SK-N-SH (cell line): ENCODE measurements at regions not wholly inside any gene's neighbourhood (a gene's known extent, or its start where the extent isn't known, plus 50 kb on each side); places are given as distances from the start of the nearest gene placed in this dataset.

Experiments used
- CTCF ChIA-PET: fragments of 300-600, 350-600 bp; formaldehyde crosslinking; extraction: SDS; loops from one replicate; lab custom pipeline; 2021; lab: Yijun Ruan, JAX
- POLR2A ChIA-PET: fragments of 350-600 bp; sonication (Branson Sonifier 250); formaldehyde crosslinking; extraction: SDS; loops from one replicate; lab custom pipeline; 2020; ENCODE audit warnings: antibody characterized with exemption, inconsistent platforms; lab: Yijun Ruan, JAX
- DNase-seq: peaks from one replicate; pipeline ENCODE4 v3.0.0; 2012
- H2AFZ ChIP-seq: fragments of 200-600 bp; sonication (generic); 2 replicates; pipeline ENCODE4 v1.8.1; 2016; ENCODE audit warnings: antibody characterized with exemption, mild to moderate bottlenecking, low read depth
- H3F3A ChIP-seq: fragments of 200-600 bp; sonication (generic); replicated peaks from 2 replicates; pipeline ENCODE3; 2016; ENCODE audit warnings: antibody characterized with exemption, mild to moderate bottlenecking; ENCODE audit not compliant: insufficient read depth
- H3K27ac ChIP-seq, 2 experiments: fragments of 200-500 bp in 1 of 2; fragments of 200-600 bp in 1 of 2; sonication (Bioruptor generic) in 1 of 2; sonication (generic), shearing (Covaris generic) in 1 of 2; 2 replicates each; pipeline versions ENCODE4 v1.5.1 to v1.6.1; 2014 to 2016; ENCODE audit warnings: low read depth in 2 of 2, inconsistent platforms in 1 of 2, low read length in 1 of 2, mild to moderate bottlenecking in 1 of 2, mixed read lengths in 1 of 2
- H3K27me3 ChIP-seq: fragments of 200-600 bp; sonication (generic), shearing (Covaris generic); 2 replicates; pipeline ENCODE4 v1.6.1; 2016; ENCODE audit warnings: mixed run types; ENCODE audit not compliant: insufficient read depth
- H3K36me3 ChIP-seq, 2 experiments: fragments of 200-500 bp in 1 of 2; fragments of 200-600 bp in 1 of 2; sonication (Bioruptor generic) in 1 of 2; sonication (generic) in 1 of 2; replicated peaks in 1 of 2; 2 replicates each; pipeline versions ENCODE3 to v1.5.1; 2014 to 2016; ENCODE audit warnings: low read length in 1 of 2, mild to moderate bottlenecking in 1 of 2; ENCODE audit not compliant: insufficient read depth in 2 of 2, control insufficient read depth in 1 of 2
- H3K4me1 ChIP-seq, 2 experiments: fragments of 200-500 bp in 1 of 2; fragments of 200-600 bp in 1 of 2; sonication (Bioruptor generic) in 1 of 2; sonication (generic), shearing (Covaris generic) in 1 of 2; 2 replicates each; pipeline versions ENCODE4 v1.5.1 to v1.6.1; 2014 to 2016; ENCODE audit warnings: low read depth in 1 of 2, low read length in 1 of 2, mixed run types in 1 of 2; ENCODE audit not compliant: insufficient read depth in 2 of 2, control insufficient read depth in 1 of 2
- H3K4me2 ChIP-seq: fragments of 200-600 bp; sonication (generic), shearing (Covaris generic); 2 replicates; pipeline ENCODE4 v1.6.1; 2017; ENCODE audit warnings: mixed run types
- H3K4me3 ChIP-seq, 2 experiments: fragments of 200-500 bp in 1 of 2; fragments of 200-600 bp in 1 of 2; sonication (Bioruptor generic) in 1 of 2; sonication (generic), shearing (Covaris generic) in 1 of 2; 2 replicates each; pipeline versions ENCODE4 v1.5.1 to v1.8.1; 2014 to 2016; ENCODE audit warnings: low read depth in 2 of 2, inconsistent platforms in 1 of 2, low read length in 1 of 2, mild to moderate bottlenecking in 1 of 2, mixed read lengths in 1 of 2, moderate library complexity in 1 of 2
- H3K79me2 ChIP-seq: fragments of 200-600 bp; sonication (generic); 2 replicates; pipeline ENCODE4 v1.8.1; 2017; ENCODE audit warnings: mild to moderate bottlenecking; ENCODE audit not compliant: insufficient read depth
- H3K9ac ChIP-seq: fragments of 200-600 bp; sonication (generic); 2 replicates; pipeline ENCODE4 v1.6.1; 2017; ENCODE audit warnings: mixed run types
- H3K9me2 ChIP-seq: fragments of 200-600 bp; sonication (generic); 2 replicates; pipeline ENCODE4 v1.6.1; 2017; ENCODE audit warnings: mixed run types
- H3K9me3 ChIP-seq: fragments of 200-600 bp; sonication (generic); 2 replicates; pipeline ENCODE4 v1.6.1; 2017; ENCODE audit warnings: mixed run types, mild to moderate bottlenecking, moderate library complexity
- H4K20me1 ChIP-seq: fragments of 200-600 bp; sonication (generic); 2 replicates; pipeline ENCODE4 v1.6.1; 2017; ENCODE audit warnings: mild to moderate bottlenecking, mixed run types; ENCODE audit not compliant: insufficient read depth
- CTCF ChIP-seq: fragments of 200-600 bp; sonication (generic); IDR thresholded peaks from 2 replicates; pipeline ENCODE4 v1.6.1; 2017; ENCODE audit warnings: antibody characterized with exemption, mild to moderate bottlenecking, moderate library complexity
- EZH2phosphoT487 ChIP-seq: fragments of 200-600 bp; sonication (generic); IDR thresholded peaks from 2 replicates; pipeline ENCODE4 v1.6.1; 2017; ENCODE audit warnings: low read depth, mixed run types, mild to moderate bottlenecking, antibody characterized with exemption, moderate library complexity, borderline replicate concordance
- FOSL2 ChIP-seq: IDR thresholded peaks from 2 replicates; pipeline ENCODE4 v1.4.0; 2012; ENCODE audit warnings: low read depth, mild to moderate bottlenecking, moderate library complexity, borderline replicate concordance
- GATA2 ChIP-seq: sonication (generic); formaldehyde crosslinking; IDR thresholded peaks from 2 replicates; pipeline ENCODE4 v1.5.0; 2020; ENCODE audit warnings: mild to moderate bottlenecking, missing genetic modification reagents
- JUND ChIP-seq: IDR thresholded peaks from 2 replicates; pipeline ENCODE4 v1.4.0; 2012
- MAX ChIP-seq: IDR thresholded peaks from 2 replicates; pipeline ENCODE4 v1.4.0; 2012; ENCODE audit warnings: low read depth
- MXI1 ChIP-seq: IDR thresholded peaks from 2 replicates; pipeline ENCODE4 v1.6.1; 2012; ENCODE audit warnings: mild to moderate bottlenecking, low read depth, low read length, improper control_type of control experiment
- NFIC ChIP-seq: IDR thresholded peaks from 2 replicates; pipeline ENCODE4 v1.4.0; 2012; ENCODE audit warnings: borderline replicate concordance
- NRF1 ChIP-seq: IDR thresholded peaks from 2 replicates; pipeline ENCODE4 v1.6.1; 2012; ENCODE audit warnings: low read depth, mild to moderate bottlenecking, low read length
- PBX3 ChIP-seq: IDR thresholded peaks from 2 replicates; pipeline ENCODE4; 2012
- RCOR1 ChIP-seq: fragments of 150-350 bp; IDR thresholded peaks from 2 replicates; pipeline ENCODE4 v1.6.1; 2017; ENCODE audit warnings: antibody characterized with exemption, low read length
- RFX5 ChIP-seq: IDR thresholded peaks from 2 replicates; pipeline ENCODE4 v1.6.1; 2012; ENCODE audit warnings: mild to moderate bottlenecking, improper control_type of control experiment, low read length
- SIN3A ChIP-seq: IDR thresholded peaks from 2 replicates; pipeline ENCODE4 v1.6.1; 2012; ENCODE audit warnings: low read depth, mild to moderate bottlenecking, low read length, moderate library complexity, borderline replicate concordance
- TEAD4 ChIP-seq: IDR thresholded peaks from 2 replicates; pipeline ENCODE4 v1.4.0; 2012; ENCODE audit warnings: mild to moderate bottlenecking, borderline replicate concordance; ENCODE audit not compliant: insufficient read depth
- WGBS: methylation state at CpG from one replicate; pipeline ENCODE4 v1.1.6; 2017; ENCODE audit warnings: low lambda C conversion rate; 5-methylcytosine and 5-hydroxymethylcytosine counted together
- TF ChIP-seq, protein P1 (sequence below): IDR thresholded peaks from 2 replicates; pipeline ENCODE4 v1.4.0; 2012; ENCODE audit warnings: low read depth, borderline replicate concordance

DNA sequence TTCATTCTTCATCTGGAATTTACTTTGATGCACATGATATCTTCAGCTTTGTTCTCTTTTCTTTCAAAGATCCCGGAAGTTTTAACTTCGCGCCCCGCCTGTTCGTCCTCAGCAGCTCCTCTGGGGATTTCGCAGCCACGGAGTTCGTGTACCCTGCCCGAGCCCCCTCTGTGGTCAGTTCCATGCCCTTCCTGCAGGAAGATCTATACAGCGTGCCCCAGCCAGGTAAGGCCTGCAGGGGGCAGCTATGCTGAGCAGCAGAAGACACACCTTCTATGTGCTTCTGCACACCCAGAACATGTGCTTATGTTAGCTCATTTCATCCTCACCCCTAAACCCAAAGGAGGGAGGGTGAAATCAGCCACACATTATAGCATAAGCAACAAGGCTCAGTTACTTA lies 79.7 kb upstream of the LYZL2 start:
- Histone ChIP-seq H3K9ac (no peak overlapping the region), H3K4me1 (peaks cover 0 to 9% of the 10 kb centered on the region in 2 experiments; a peak in 1 of 4 replicates), H3F3A (no peaks in the 10 kb centered on the region), H4K20me1 (no peaks in the 10 kb centered on the region)
- CTCF ChIA-PET = interaction anchor here (0.6 to 2.8 kb wide), 5 partner anchors 10 to 1296 kb away, joined by 3 to 9 read pairs (median 3); no protein-coding TSS in a partner anchor
- no peak for TF ChIP-seq PBX3
- TF ChIP-seq MAX = no peak
- no peak for TF ChIP-seq JUND
- TF ChIP-seq TEAD4 = no peak
- TF ChIP-seq, protein P1, sequence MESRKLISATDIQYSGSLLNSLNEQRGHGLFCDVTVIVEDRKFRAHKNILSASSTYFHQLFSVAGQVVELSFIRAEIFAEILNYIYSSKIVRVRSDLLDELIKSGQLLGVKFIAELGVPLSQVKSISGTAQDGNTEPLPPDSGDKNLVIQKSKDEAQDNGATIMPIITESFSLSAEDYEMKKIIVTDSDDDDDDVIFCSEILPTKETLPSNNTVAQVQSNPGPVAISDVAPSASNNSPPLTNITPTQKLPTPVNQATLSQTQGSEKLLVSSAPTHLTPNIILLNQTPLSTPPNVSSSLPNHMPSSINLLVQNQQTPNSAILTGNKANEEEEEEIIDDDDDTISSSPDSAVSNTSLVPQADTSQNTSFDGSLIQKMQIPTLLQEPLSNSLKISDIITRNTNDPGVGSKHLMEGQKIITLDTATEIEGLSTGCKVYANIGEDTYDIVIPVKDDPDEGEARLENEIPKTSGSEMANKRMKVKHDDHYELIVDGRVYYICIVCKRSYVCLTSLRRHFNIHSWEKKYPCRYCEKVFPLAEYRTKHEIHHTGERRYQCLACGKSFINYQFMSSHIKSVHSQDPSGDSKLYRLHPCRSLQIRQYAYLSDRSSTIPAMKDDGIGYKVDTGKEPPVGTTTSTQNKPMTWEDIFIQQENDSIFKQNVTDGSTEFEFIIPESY = no peak
- no peak for TF ChIP-seq CTCF
- no peak for TF ChIP-seq SIN3A
- TF ChIP-seq GATA2 (CRISPR knock-in tag) = no peak
- TF ChIP-seq EZH2phosphoT487 = no peak
- TF ChIP-seq RCOR1 = no peak
- TF ChIP-seq RFX5 = no peak
- no peak for TF ChIP-seq NFIC
- TF ChIP-seq MXI1 = no peak
- TF ChIP-seq FOSL2 = no peak
- TF ChIP-seq NRF1 = no peak
- TF ChIP-seq, all 33 proteins: peak for 0
- WGBS = 93% methylated on average over 10 of the region's 10 CpGs
- no peak for DNase-seq
- H3K79me2 ChIP-seq = no peaks in the 10 kb centered on the region
- H3K27me3 ChIP-seq = no peaks in the 10 kb centered on the region
- POLR2A ChIA-PET = no interaction called here
- H3K36me3 ChIP-seq = no peaks in the 10 kb centered on the region
- no peak overlapping the region for H3K4me3 ChIP-seq
- H3K27ac ChIP-seq = no peak overlapping the region
- H3K9me3 ChIP-seq = peaks cover 7% of the 10 kb centered on the region; the same call in 1 of the 2 replicates
- no peak overlapping the region for H2AFZ ChIP-seq
- H3K4me2 ChIP-seq = no peak overlapping the region
- H3K9me2 ChIP-seq = no peaks in the 10 kb centered on the region
